Activated naive CD8-positive, alpha-beta T cell treated with anti-CD3 and anti-CD28 coated beads, Interleukin-2, amount 10 ng/mL, durations not matched to agents 7 days and 5 days (primary cell): ENCODE measurements at regions not wholly inside any gene's neighbourhood (a gene's known extent, or its start where the extent isn't known, plus 50 kb on each side); places are given as distances from the start of the nearest gene placed in this dataset.
"Not testable (repeated sequence)": the region's sequence is repeated elsewhere in the genome, so short reads cannot be mapped to it uniquely, and the experiment has no call there.

Source experiments
- ATAC-seq: fragments of 150-1000 bp; cut with Tn5 transposase; one replicate; pipeline ENCODE4 v1.10.0; 2021; ENCODE audit warnings: low read depth, moderate library complexity
- POLR2A ChIA-PET: fragments of 350-600 bp; sonication (Branson Sonifier 250); formaldehyde crosslinking; loops from one replicate; lab custom pipeline; 2021; ENCODE audit warnings: antibody characterized with exemption; lab: Charles Lee
- DNase-seq: peaks from one replicate; pipeline ENCODE4 v3.0.0; 2021
- H3K27ac Mint-ChIP-seq: one replicate; pipeline ENCODE4 v1.8.0; 2022; ENCODE audit warnings: mild to moderate bottlenecking, mixed read lengths
- H3K27me3 Mint-ChIP-seq: one replicate; pipeline ENCODE4 v1.8.0; 2022; ENCODE audit warnings: mild to moderate bottlenecking, moderate library complexity, mixed read lengths
- H3K36me3 Mint-ChIP-seq: one replicate; pipeline ENCODE4 v1.8.0; 2021; ENCODE audit warnings: mild to moderate bottlenecking, mixed read lengths
- H3K4me1 Mint-ChIP-seq: one replicate; pipeline ENCODE4 v1.8.0; 2021; ENCODE audit warnings: mixed read lengths
- H3K4me3 Mint-ChIP-seq: one replicate; pipeline ENCODE4 v1.8.0; 2022; ENCODE audit warnings: mild to moderate bottlenecking, moderate library complexity, mixed read lengths
- H3K9me3 Mint-ChIP-seq: one replicate; pipeline ENCODE4 v1.8.0; 2021; ENCODE audit warnings: mixed read lengths

DNA sequence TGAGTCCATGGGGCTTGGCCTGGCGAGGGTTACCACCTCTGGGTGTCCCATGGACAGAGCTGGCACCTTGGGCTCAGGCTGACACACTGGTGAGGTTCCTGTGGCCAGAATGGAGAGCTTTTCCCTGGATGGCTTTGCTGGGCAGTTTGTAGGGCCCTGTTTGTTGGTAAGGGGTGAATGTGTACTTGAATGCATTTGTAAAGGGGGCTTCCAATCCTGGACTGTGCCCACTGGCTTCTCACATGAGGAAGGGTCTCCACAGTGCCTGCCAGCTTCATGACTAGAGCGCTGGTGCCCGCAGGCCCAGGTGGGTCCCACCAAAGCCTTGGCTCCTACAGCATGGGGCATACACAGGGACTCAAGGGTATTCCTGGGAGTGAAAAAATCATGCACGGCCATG is 103.5 kb upstream of the SIX2 start:
- Mint-ChIP-seq H3K36me3 (no peaks in the 10 kb centered on the region), H3K27ac (no peak overlapping the region), H3K27me3 (peaks cover 9% of the 10 kb centered on the region), H3K4me1 (no peaks in the 10 kb centered on the region), H3K9me3 (no peaks in the 10 kb centered on the region), H3K4me3 (no peak overlapping the region)
- ATAC-seq (no peak), DNase-seq (no peak)
- POLR2A ChIA-PET = no interaction called here

- DNase-seq = no peak
- peaks cover 2% of the 10 kb centered on the region for H3K9me3 Mint-ChIP-seq
- peaks cover 19% of the 10 kb centered on the region for H3K27me3 Mint-ChIP-seq
- H3K27ac Mint-ChIP-seq = no peak overlapping the region
- POLR2A ChIA-PET = no interaction called here
- no peaks in the 10 kb centered on the region for H3K36me3 Mint-ChIP-seq
- no peak for ATAC-seq
- peaks cover 3% of the 10 kb centered on the region for H3K4me1 Mint-ChIP-seq
- no peak overlapping the region for H3K4me3 Mint-ChIP-seq
Observed at GRCh38 chr2:45105050-45105582, 95.9 kb upstream of the SIX2 start.

DNA sequence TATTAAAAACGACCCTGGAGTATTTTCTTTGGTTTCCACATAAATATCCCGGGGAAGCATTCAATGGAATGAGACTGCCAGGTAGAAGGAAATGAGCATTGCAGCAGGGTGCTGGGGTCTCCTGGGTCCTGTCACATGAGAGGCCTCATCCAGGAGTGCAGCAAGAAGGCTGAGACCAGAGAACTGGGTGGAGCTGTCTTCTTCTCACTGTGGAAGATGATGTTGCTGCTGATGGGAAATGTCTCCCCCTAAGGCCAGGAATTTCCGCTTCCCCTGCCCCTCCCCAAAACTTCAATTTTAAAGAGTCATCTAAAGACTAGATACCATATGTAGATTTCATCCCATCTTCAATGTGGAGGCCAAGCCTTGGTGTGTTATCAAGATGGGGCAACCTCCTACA is 95.2 kb upstream of the SIX2 start:
- Mint-ChIP-seq H3K9me3 (peaks cover 2% of the 10 kb centered on the region), H3K36me3 (no peaks in the 10 kb centered on the region), H3K4me1 (peaks cover 3% of the 10 kb centered on the region), H3K4me3 (no peak overlapping the region), H3K27me3 (peaks cover 16% of the 10 kb centered on the region), H3K27ac (no peak overlapping the region)
- ATAC-seq = no peak
- POLR2A ChIA-PET = no interaction called here
- DNase-seq = no peak

DNA sequence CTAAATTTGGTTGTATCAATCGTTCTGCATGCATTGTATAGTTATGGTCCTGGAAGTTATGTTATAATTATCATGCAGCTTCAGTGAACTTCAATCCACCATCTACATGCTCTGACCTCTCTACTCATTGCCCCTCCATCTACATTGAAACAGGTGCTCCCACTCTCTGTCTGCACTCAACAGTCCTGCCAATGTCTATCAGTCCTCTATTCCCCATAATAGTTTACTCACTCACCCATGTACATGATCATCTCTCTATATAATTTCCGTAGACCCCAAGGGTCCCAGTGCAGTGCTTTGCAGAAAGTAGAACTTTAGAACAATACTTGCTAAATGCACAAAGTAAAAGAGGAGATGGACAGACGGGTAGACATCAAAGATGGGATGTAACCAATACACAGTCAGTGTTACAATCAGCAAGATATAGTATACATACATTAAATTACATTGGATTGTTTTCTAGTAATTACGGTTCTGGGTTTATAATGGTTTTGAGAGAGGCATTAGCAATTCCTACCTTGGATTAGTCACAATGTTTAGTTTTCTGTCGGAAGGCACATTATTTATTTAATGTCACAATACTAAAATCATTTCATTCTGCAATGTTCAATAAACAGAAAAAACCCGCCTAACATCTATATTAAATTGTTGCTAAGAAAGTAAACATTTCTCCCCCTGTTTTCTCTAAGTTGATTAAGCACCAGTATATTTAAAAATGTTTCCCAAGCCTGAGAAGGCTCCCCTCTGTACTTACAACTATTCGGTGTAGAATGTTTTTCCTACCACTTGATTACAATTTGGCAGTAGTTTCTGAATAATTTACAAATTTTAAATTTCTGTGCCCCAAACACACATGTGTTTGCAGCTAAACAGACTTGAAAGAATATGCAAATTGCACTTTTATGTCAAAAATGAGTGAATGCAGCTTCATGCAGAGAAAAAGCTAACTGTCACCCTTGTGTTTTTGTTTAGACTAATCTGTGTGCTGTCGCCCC is 94.4 kb upstream of the SIX2 start:
- Mint-ChIP-seq H3K36me3 (no peaks in the 10 kb centered on the region), H3K27me3 (peaks cover 16% of the 10 kb centered on the region), H3K4me1 (peaks cover 3% of the 10 kb centered on the region), H3K4me3 (no peak overlapping the region), H3K9me3 (peaks cover 2% of the 10 kb centered on the region), H3K27ac (no peak overlapping the region)
- no peak for ATAC-seq
- no peak for DNase-seq
- POLR2A ChIA-PET = no interaction called here

DNA sequence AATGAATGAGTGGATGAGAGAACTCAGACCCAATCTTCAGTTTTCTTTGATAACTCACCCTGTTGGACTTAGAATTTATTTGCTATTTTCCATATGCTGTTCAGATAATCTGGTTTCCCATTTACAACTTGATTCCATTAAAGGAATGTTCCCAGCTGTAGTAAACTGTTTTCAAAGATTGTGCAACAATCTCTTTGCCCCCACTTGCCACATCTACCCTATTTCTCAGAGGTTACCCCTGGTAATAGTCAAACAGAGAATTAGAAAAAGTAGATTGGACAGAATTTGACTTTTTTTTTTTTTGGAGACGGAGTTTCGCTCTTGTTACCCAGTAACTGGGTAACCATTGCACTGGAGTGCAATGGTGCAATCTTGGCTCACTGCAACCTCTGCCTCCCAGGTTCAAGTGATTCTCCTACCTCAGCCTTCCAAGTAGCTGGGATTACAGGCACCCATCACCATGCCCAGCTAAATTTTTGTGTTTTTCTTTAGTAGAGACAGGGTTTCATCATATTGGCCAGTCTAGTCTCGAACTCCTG is 93.4 kb upstream of the SIX2 start:
- Mint-ChIP-seq H3K4me1 (peaks cover 3% of the 10 kb centered on the region), H3K36me3 (no peaks in the 10 kb centered on the region), H3K27me3 (peaks cover 18% of the 10 kb centered on the region), H3K27ac (no peak overlapping the region), H3K4me3 (no peak overlapping the region), H3K9me3 (peaks cover 2% of the 10 kb centered on the region)
- POLR2A ChIA-PET = interaction anchor here (0.7 kb wide), 1 partner anchor 383 kb away, joined by 3 read pairs; no protein-coding TSS in a partner anchor
- no peak for ATAC-seq
- no peak for DNase-seq

DNA sequence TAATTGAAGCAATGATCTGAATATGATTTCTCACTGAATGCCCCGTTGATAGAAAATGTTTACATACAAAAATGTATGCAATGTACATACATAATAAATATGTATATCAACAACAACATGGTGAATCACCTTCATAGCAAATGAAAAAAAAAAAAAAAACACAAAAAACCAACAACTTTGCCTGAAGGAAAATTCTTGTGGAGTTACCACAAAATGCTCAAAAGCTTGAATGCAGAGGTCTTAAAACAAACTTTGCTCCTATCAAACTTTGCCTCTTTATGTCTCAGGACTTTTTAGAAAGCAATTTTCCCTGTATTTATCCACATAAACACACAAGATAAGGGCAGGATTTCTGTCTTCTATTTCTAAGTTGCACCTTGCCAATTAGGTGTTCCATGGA is 92.9 kb upstream of the SIX2 start:
- Mint-ChIP-seq H3K9me3 (peaks cover 2% of the 10 kb centered on the region), H3K4me1 (peaks cover 3% of the 10 kb centered on the region), H3K27me3 (peaks cover 22% of the 10 kb centered on the region), H3K36me3 (no peaks in the 10 kb centered on the region), H3K4me3 (no peak overlapping the region), H3K27ac (no peak overlapping the region)
- no peak for ATAC-seq
- POLR2A ChIA-PET = interaction anchor here (0.7 kb wide), 1 partner anchor 383 kb away, joined by 3 read pairs; no protein-coding TSS in a partner anchor
- no peak for DNase-seq

- no peaks in the 10 kb centered on the region for H3K4me1 Mint-ChIP-seq
- no peaks in the 10 kb centered on the region for H3K9me3 Mint-ChIP-seq
- no peak overlapping the region for H3K27ac Mint-ChIP-seq
- no peaks in the 10 kb centered on the region for H3K36me3 Mint-ChIP-seq
- no peak for ATAC-seq
- peaks cover 26% of the 10 kb centered on the region for H3K27me3 Mint-ChIP-seq
- POLR2A ChIA-PET = no interaction called here
- H3K4me3 Mint-ChIP-seq = no peak overlapping the region
- DNase-seq = no peak
Observed at GRCh38 chr2:45096996-45097395, 87.7 kb upstream of the SIX2 start.

- H3K4me3 Mint-ChIP-seq, ATAC-seq: not testable (repeated sequence)
Observed at GRCh38 chr2:45096038-45096437, 86.8 kb upstream of the SIX2 start.

DNA sequence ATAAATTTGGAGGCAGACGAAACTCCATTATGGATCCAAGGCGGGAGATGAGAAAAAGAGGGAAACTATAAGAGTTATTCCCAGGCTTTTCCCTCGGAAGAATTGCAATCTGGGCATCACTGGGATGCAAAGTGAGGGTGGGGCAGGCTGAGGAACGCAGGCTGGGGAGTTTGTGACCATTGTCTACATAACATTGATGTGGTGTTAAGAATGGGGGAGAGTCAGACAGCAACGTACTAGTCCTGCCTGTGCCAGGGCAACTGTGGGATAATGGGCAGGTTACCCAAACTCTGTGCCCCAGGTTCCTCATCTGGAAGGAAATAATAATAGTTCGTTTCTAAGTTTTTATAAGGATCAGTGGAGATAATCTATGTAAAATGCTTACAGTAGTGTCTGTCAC is 84.4 kb upstream of the SIX2 start:
- Mint-ChIP-seq H3K27me3 (peaks cover 19% of the 10 kb centered on the region), H3K9me3 (no peaks in the 10 kb centered on the region)

More at GRCh38 chr2:45096038-45096437, 86.8 kb upstream of the SIX2 start:
- H3K9me3 Mint-ChIP-seq, H3K36me3 Mint-ChIP-seq, H3K27ac Mint-ChIP-seq, H3K4me1 Mint-ChIP-seq, POLR2A ChIA-PET, DNase-seq: not testable (repeated sequence)
- peaks cover 24% of the 10 kb centered on the region for H3K27me3 Mint-ChIP-seq

GRCh38 chr2:45093181-45093580 is 83.9 kb upstream of the SIX2 start:
- no peaks in the 10 kb centered on the region for H3K36me3 Mint-ChIP-seq
- H3K9me3 Mint-ChIP-seq = no peaks in the 10 kb centered on the region
- no peaks in the 10 kb centered on the region for H3K4me1 Mint-ChIP-seq
- POLR2A ChIA-PET = no interaction called here
- no peak overlapping the region for H3K27ac Mint-ChIP-seq
- ATAC-seq (no peak), DNase-seq (no peak)
- H3K4me3 Mint-ChIP-seq = no peak overlapping the region
- peaks cover 19% of the 10 kb centered on the region for H3K27me3 Mint-ChIP-seq

More for the DNA sequence above, 84.4 kb upstream of the SIX2 start:
- Mint-ChIP-seq H3K4me3 (no peak overlapping the region), H3K36me3 (no peaks in the 10 kb centered on the region), H3K27ac (no peak overlapping the region), H3K4me1 (no peaks in the 10 kb centered on the region)
- POLR2A ChIA-PET = no interaction called here
- no peak for ATAC-seq
- no peak for DNase-seq

GRCh38 chr2:45089554-45090261 is 80.5 kb upstream of the SIX2 start:
- Mint-ChIP-seq H3K27me3 (peaks cover 5% of the 10 kb centered on the region), H3K9me3 (no peaks in the 10 kb centered on the region), H3K4me3 (no peak overlapping the region), H3K36me3 (no peaks in the 10 kb centered on the region), H3K4me1 (no peaks in the 10 kb centered on the region), H3K27ac (no peak overlapping the region)
- POLR2A ChIA-PET = no interaction called here
- ATAC-seq = no peak
- DNase-seq = no peak

DNA sequence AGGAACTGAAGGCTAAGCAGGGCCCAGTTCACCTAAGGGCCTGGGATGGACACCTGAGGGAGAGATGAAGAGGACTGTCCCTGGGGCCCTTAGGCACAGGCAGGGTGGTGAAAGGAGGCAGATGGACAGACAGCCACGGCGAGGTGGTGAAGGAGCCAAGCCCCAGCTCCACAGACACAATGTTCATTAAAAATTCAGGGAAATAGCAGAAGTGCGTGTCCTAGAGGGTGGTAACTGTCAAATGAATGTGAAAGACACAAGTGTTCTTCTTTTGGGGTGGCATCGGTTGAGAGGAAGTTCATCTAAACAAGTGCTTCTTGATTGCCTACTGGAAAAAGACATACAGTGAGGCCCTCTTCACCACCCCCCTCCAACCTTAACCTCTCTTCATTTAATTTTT is 76.2 kb upstream of the SIX2 start:
- Mint-ChIP-seq H3K27me3 (peaks cover 3% of the 10 kb centered on the region), H3K9me3 (no peaks in the 10 kb centered on the region), H3K4me3 (no peak overlapping the region), H3K4me1 (no peaks in the 10 kb centered on the region), H3K36me3 (no peaks in the 10 kb centered on the region), H3K27ac (no peak overlapping the region)
- ATAC-seq (no peak), DNase-seq (no peak)
- POLR2A ChIA-PET = no interaction called here

DNA sequence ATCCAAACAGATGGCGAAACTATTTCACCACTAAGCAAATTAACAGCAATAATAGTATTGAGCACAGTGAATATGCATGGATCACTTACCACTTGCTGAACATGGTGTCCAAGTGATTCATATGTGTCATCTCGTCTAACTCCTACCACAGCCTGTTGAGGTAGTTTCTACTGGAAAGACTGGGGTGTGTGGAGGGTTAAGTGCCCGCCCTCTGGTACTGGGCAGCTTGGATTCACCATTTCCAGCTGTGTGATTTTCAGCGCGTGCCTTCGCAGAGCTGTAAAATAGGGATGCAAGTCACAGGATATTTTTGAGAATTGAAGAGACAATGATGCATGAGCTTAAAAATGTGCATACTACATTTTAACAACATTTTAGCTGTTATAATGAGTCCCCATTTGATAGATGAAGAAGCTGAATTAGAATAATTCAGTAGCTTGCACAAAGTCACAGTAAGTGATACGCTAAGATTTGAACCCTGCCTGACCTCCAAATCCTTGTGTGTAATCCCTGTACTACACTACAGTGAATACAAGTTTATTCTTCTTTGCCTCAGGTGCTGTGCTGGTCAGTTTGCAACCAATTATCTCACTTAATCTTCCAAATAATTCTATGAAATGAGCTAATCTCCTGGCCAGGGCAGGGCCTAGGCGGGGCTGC is 75.2 kb upstream of the SIX2 start:
- ATAC-seq (no peak), DNase-seq (no peak)
- POLR2A ChIA-PET = no interaction called here
- no peaks in the 10 kb centered on the region for H3K9me3 Mint-ChIP-seq
- no peak overlapping the region for H3K4me3 Mint-ChIP-seq
- no peaks in the 10 kb centered on the region for H3K4me1 Mint-ChIP-seq
- H3K27ac Mint-ChIP-seq = no peak overlapping the region
- peaks cover 3% of the 10 kb centered on the region for H3K27me3 Mint-ChIP-seq
- H3K36me3 Mint-ChIP-seq = no peaks in the 10 kb centered on the region
